Fibroblast of lung (primary cell): ENCODE measurements at regions not wholly inside any gene's neighbourhood (a gene's known extent, or its start where the extent isn't known, plus 50 kb on each side); places are given as distances from the start of the nearest gene placed in this dataset.

ENCODE experiments used
- DNase-seq, 2 donors: peaks; one replicate each; pipeline versions ENCODE4 v3.0.0 to v3.0.0-alpha.2; 2010; ENCODE audit warnings: low read depth in 2 of 2
- H2AFZ ChIP-seq: 2 replicates; pipeline ENCODE4 v1.5.1; 2012; ENCODE audit warnings: low read length, control low read depth, inconsistent platforms
- H3K27ac ChIP-seq: 2 replicates; pipeline ENCODE4 v1.5.1; 2011; ENCODE audit warnings: low read length, control low read depth; ENCODE audit not compliant: insufficient read depth
- H3K27me3 ChIP-seq: 2 replicates; pipeline ENCODE4 v1.5.1; 2011; ENCODE audit warnings: mild to moderate bottlenecking, low read length; ENCODE audit not compliant: control insufficient read depth, insufficient read depth
- H3K36me3 ChIP-seq: 2 replicates; pipeline ENCODE4 v1.5.1; 2011; ENCODE audit warnings: low read length; ENCODE audit not compliant: control insufficient read depth, insufficient read depth
- H3K4me1 ChIP-seq: 2 replicates; pipeline ENCODE4 v1.5.1; 2011; ENCODE audit warnings: low read length; ENCODE audit not compliant: control insufficient read depth, insufficient read depth; ENCODE audit errors: extremely low read depth
- H3K4me2 ChIP-seq: 2 replicates; pipeline ENCODE4 v1.5.1; 2011; ENCODE audit warnings: low read length, control low read depth; ENCODE audit not compliant: insufficient read depth; ENCODE audit errors: extremely low read depth
- H3K4me3 ChIP-seq, 4 experiments: fragments of 200-600 bp in 1 of 4; sonication (generic) in 1 of 4; replicated peaks in 1 of 4; 2 replicates each; pipeline ENCODE4 v1.5.1; 2011 to 2016; ENCODE audit warnings: low read length in 4 of 4, low read depth in 3 of 4, mild to moderate bottlenecking in 3 of 4, control low read depth in 2 of 4, inconsistent platforms in 1 of 4, mixed read lengths in 1 of 4; ENCODE audit not compliant: insufficient read depth in 1 of 4; ENCODE audit errors: control extremely low read depth in 1 of 4
- H3K79me2 ChIP-seq: 2 replicates; pipeline ENCODE4 v1.5.1; 2012; ENCODE audit warnings: mild to moderate bottlenecking, low read length, inconsistent platforms; ENCODE audit not compliant: control insufficient read depth, insufficient read depth
- H3K9ac ChIP-seq: 2 replicates; pipeline ENCODE4 v1.5.1; 2011; ENCODE audit warnings: mild to moderate bottlenecking, low read length, control low read depth; ENCODE audit not compliant: insufficient read depth
- H3K9me3 ChIP-seq: 2 replicates; pipeline ENCODE4 v1.5.1; 2012; ENCODE audit warnings: low read depth, low read length; ENCODE audit not compliant: control insufficient read depth, insufficient read depth
- H4K20me1 ChIP-seq: 2 replicates; pipeline ENCODE4 v1.5.1; 2011; ENCODE audit warnings: low read length; ENCODE audit not compliant: control insufficient read depth, insufficient read depth; ENCODE audit errors: extremely low read depth
- CTCF ChIP-seq, 2 donors: IDR thresholded peaks in 1 of 2; conservative IDR thresholded peaks in 1 of 2; 1 replicate in 1 of 2; 2 replicates in 1 of 2; pipeline ENCODE4 v1.5.1; 2011 to 2012; ENCODE audit warnings: low read length in 2 of 2, control low read depth in 1 of 2, inconsistent platforms in 1 of 2, low read depth in 1 of 2, mild to moderate bottlenecking in 1 of 2
- EZH2 ChIP-seq: IDR thresholded peaks from 2 replicates; pipeline ENCODE4 v1.5.1; 2012; ENCODE audit warnings: low read length, control low read depth, mild to moderate bottlenecking; ENCODE audit errors: missing control alignments

GRCh38 chr16:86376837-86377236, 133.5 kb upstream of the FOXF1 start:
- Histone ChIP-seq H3K4me2 (no peak overlapping the region), H4K20me1 (no peaks in the 10 kb centered on the region), H2AFZ (no peak overlapping the region), H3K9me3 (no peaks in the 10 kb centered on the region), H3K9ac (no peak overlapping the region), H3K27me3 (no peaks in the 10 kb centered on the region), H3K36me3 (no peaks in the 10 kb centered on the region), H3K4me1 (peaks cover 19% of the 10 kb centered on the region), H3K79me2 (no peaks in the 10 kb centered on the region), H3K4me3 (no peak overlapping the region), H3K27ac (no peak overlapping the region)
- TF ChIP-seq CTCF (conservative IDR thresholded peaks at IDR 0.05 in 1 of 2, IDR thresholded peaks at IDR 0.05 in 1 of 2; ENCODE audit: low read depth in 1 of 2, low read length in 2 of 2) (no peak), EZH2 (no peak)
- DNase-seq = no peak

- no peaks in the 10 kb centered on the region for H3K36me3 ChIP-seq
- H3K9me3 ChIP-seq = no peaks in the 10 kb centered on the region
- no peak overlapping the region for H2AFZ ChIP-seq
- no peaks in the 10 kb centered on the region for H4K20me1 ChIP-seq
- no peak overlapping the region for H3K4me2 ChIP-seq
- no peak overlapping the region for H3K9ac ChIP-seq
- TF ChIP-seq CTCF (conservative IDR thresholded peaks at IDR 0.05 in 1 of 2, IDR thresholded peaks at IDR 0.05 in 1 of 2; ENCODE audit: low read depth in 1 of 2, low read length in 2 of 2) (no peak), EZH2 (no peak)
- no peaks in the 10 kb centered on the region for H3K27me3 ChIP-seq
- no peak overlapping the region for H3K27ac ChIP-seq
- no peaks in the 10 kb centered on the region for H3K79me2 ChIP-seq
- H3K4me1 ChIP-seq = peaks cover 19% of the 10 kb centered on the region
- peak in 1 of 2 donors; percentile 43 for DNase-seq
- no peak overlapping the region for H3K4me3 ChIP-seq
These were observed 132.9 kb upstream of the FOXF1 start for GRCh38 chr16:86377251-86378022.

- H3K4me1 ChIP-seq = peaks cover 24% of the 10 kb centered on the region
- H3K79me2 ChIP-seq = no peaks in the 10 kb centered on the region
- H4K20me1 ChIP-seq = no peaks in the 10 kb centered on the region
- no peak overlapping the region for H3K27ac ChIP-seq
- no peak overlapping the region for H3K4me2 ChIP-seq
- TF ChIP-seq CTCF (conservative IDR thresholded peaks at IDR 0.05 in 1 of 2, IDR thresholded peaks at IDR 0.05 in 1 of 2; ENCODE audit: low read depth in 1 of 2, low read length in 2 of 2) (no peak), EZH2 (no peak)
- H3K4me3 ChIP-seq = no peak overlapping the region
- no peaks in the 10 kb centered on the region for H3K27me3 ChIP-seq
- no peak overlapping the region for H3K9ac ChIP-seq
- no peak overlapping the region for H2AFZ ChIP-seq
- DNase-seq = no peak
- H3K9me3 ChIP-seq = no peaks in the 10 kb centered on the region
- H3K36me3 ChIP-seq = no peaks in the 10 kb centered on the region
These were observed 132.2 kb upstream of the FOXF1 start for GRCh38 chr16:86378128-86378527.
